Activated naive CD8-positive, alpha-beta T cell treated with anti-CD3 and anti-CD28 coated beads, Interleukin-2, amount 10 ng/mL, durations not matched to agents 7 days and 5 days (primary cell): ENCODE measurements at regions not wholly inside any gene's neighbourhood (a gene's known extent, or its start where the extent isn't known, plus 50 kb on each side); places are given as distances from the start of the nearest gene placed in this dataset.

Experiments used
- ATAC-seq: fragments of 150-1000 bp; cut with Tn5 transposase; one replicate; pipeline ENCODE4 v1.10.0; 2021; ENCODE audit warnings: low read depth, moderate library complexity
- POLR2A ChIA-PET: fragments of 350-600 bp; sonication (Branson Sonifier 250); formaldehyde crosslinking; loops from one replicate; lab custom pipeline; 2021; ENCODE audit warnings: antibody characterized with exemption; lab: Charles Lee
- DNase-seq: peaks from one replicate; pipeline ENCODE4 v3.0.0; 2021
- H3K27ac Mint-ChIP-seq: one replicate; pipeline ENCODE4 v1.8.0; 2022; ENCODE audit warnings: mild to moderate bottlenecking, mixed read lengths
- H3K27me3 Mint-ChIP-seq: one replicate; pipeline ENCODE4 v1.8.0; 2022; ENCODE audit warnings: mild to moderate bottlenecking, moderate library complexity, mixed read lengths
- H3K36me3 Mint-ChIP-seq: one replicate; pipeline ENCODE4 v1.8.0; 2021; ENCODE audit warnings: mild to moderate bottlenecking, mixed read lengths
- H3K4me1 Mint-ChIP-seq: one replicate; pipeline ENCODE4 v1.8.0; 2021; ENCODE audit warnings: mixed read lengths
- H3K4me3 Mint-ChIP-seq: one replicate; pipeline ENCODE4 v1.8.0; 2022; ENCODE audit warnings: mild to moderate bottlenecking, moderate library complexity, mixed read lengths
- H3K9me3 Mint-ChIP-seq: one replicate; pipeline ENCODE4 v1.8.0; 2021; ENCODE audit warnings: mixed read lengths

GRCh38 chr9:7892975-7893374 is 93.4 kb upstream of the DMAC1 start:
- ATAC-seq (no peak), DNase-seq (no peak)
- peaks cover 6% of the 10 kb centered on the region for H3K9me3 Mint-ChIP-seq
- no peaks in the 10 kb centered on the region for H3K36me3 Mint-ChIP-seq
- POLR2A ChIA-PET, result no interaction called here
- H3K27ac Mint-ChIP-seq, result no peak overlapping the region
- no peaks in the 10 kb centered on the region for H3K4me1 Mint-ChIP-seq
- peaks cover 3% of the 10 kb centered on the region for H3K27me3 Mint-ChIP-seq
- H3K4me3 Mint-ChIP-seq, result no peak overlapping the region

DNA sequence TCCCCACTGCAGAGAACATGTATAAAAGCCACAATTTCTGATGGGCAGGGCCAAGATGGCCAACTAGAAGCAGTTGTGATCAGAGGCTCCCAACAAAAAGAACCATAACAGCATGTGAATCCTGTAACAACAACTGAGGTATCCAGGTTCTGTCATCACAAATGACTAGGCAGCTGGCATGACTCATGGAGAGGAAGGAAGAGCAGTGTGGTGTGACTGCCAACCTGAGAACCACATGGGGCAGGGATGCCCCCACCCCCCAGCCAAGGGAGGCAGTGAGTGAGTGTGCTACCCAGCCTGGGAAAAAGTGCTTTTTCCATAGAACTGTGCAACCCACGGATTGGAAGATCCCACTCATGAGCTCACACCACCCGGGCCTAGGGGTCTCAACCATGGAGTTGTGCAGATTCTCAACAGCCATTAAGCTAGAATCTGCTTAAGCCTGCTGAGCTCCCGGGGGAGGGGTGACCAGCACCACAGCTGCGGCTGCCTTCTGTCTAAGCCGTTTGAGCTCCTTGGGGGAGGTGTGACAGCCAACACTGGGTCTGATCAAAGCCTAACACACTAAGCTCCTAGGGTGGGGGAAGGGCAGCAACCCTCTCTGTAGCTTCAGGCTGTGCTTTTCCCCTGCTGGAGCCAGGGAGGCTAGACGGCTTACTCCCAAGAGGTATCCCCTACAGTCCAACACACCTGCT is 80.1 kb upstream of the DMAC1 start:
- DNase-seq (peak; percentile 48), ATAC-seq (peak; percentile 90)
- H3K9me3 Mint-ChIP-seq, result peaks cover 34% of the 10 kb centered on the region
- peak overlapping the region; percentile 67 for H3K27ac Mint-ChIP-seq
- H3K4me3 Mint-ChIP-seq, result no peak overlapping the region
- peaks cover 12% of the 10 kb centered on the region for H3K36me3 Mint-ChIP-seq
- POLR2A ChIA-PET, result interaction anchor here (0.8 kb wide), 1 partner anchor 33 kb away, joined by 3 read pairs; no protein-coding TSS in a partner anchor
- H3K4me1 Mint-ChIP-seq, result peaks cover 9% of the 10 kb centered on the region
- H3K27me3 Mint-ChIP-seq, result no peaks in the 10 kb centered on the region

DNA sequence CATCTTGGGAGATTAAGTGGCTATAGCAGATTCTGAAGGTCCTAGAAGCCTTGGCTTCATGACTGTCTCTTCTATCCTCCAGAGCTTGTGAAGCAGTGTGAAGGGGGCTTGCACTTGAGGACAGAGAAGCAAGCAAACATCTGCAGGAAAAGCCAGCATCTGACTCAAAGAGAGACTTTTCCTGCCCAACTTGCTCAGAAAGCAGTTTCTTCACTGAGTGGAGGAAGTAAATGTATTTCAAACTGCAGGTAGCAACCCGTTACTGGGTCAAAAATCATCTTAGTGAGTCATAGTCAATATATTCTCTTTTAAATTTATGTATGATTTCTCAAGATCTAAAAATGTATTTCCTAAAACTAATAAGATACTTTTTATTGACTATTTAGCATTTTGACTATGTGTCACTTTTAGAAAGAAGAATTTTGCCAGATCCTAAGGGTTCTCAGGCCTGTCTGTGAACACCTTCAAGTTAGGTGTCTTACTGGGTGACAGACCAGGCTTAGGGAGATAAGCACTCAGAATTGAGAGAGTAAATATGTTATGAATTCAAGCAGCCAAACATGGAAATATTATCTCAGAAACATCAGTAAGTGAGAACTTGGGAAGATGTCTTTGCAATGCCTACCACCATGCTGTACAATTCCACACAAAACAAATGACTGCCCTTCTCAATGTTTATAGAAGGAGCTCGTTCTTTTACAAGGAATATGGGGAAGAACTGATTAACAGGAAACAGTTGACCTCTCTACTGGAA is 72.6 kb upstream of the DMAC1 start:
- Mint-ChIP-seq H3K36me3 (no peaks in the 10 kb centered on the region), H3K4me3 (no peak overlapping the region), H3K9me3 (peaks cover 14% of the 10 kb centered on the region), H3K4me1 (no peaks in the 10 kb centered on the region), H3K27ac (no peak overlapping the region), H3K27me3 (no peaks in the 10 kb centered on the region)
- POLR2A ChIA-PET, result no interaction called here
- DNase-seq (no peak), ATAC-seq (no peak)

- H3K27me3 Mint-ChIP-seq, result no peaks in the 10 kb centered on the region
- no peak for ATAC-seq
- H3K4me3 Mint-ChIP-seq, result no peak overlapping the region
- no peak overlapping the region for H3K27ac Mint-ChIP-seq
- no peaks in the 10 kb centered on the region for H3K4me1 Mint-ChIP-seq
- no peaks in the 10 kb centered on the region for H3K36me3 Mint-ChIP-seq
- peaks cover 5% of the 10 kb centered on the region for H3K9me3 Mint-ChIP-seq
- no peak for DNase-seq
- POLR2A ChIA-PET, result no interaction called here
Observed at GRCh38 chr9:7869340-7869739, 69.8 kb upstream of the DMAC1 start.

GRCh38 chr9:7862170-7862569 is 62.6 kb upstream of the DMAC1 start:
- POLR2A ChIA-PET, result no interaction called here
- no peak for ATAC-seq
- no peak overlapping the region for H3K27ac Mint-ChIP-seq
- peaks cover 2% of the 10 kb centered on the region for H3K36me3 Mint-ChIP-seq
- no peak overlapping the region for H3K4me3 Mint-ChIP-seq
- H3K9me3 Mint-ChIP-seq, result peaks cover 8% of the 10 kb centered on the region
- no peak for DNase-seq
- no peaks in the 10 kb centered on the region for H3K27me3 Mint-ChIP-seq
- H3K4me1 Mint-ChIP-seq, result no peaks in the 10 kb centered on the region

- H3K27ac Mint-ChIP-seq, result no peak overlapping the region
- DNase-seq (no peak), ATAC-seq (no peak)
- peaks cover 2% of the 10 kb centered on the region for H3K36me3 Mint-ChIP-seq
- no peak overlapping the region for H3K4me3 Mint-ChIP-seq
- POLR2A ChIA-PET, result no interaction called here
- peaks cover 8% of the 10 kb centered on the region for H3K9me3 Mint-ChIP-seq
- no peaks in the 10 kb centered on the region for H3K27me3 Mint-ChIP-seq
- no peaks in the 10 kb centered on the region for H3K4me1 Mint-ChIP-seq
Observed at GRCh38 chr9:7861086-7861485, 61.5 kb upstream of the DMAC1 start.

GRCh38 chr9:7860335-7860709 is 60.7 kb upstream of the DMAC1 start:
- Mint-ChIP-seq H3K27me3 (no peaks in the 10 kb centered on the region), H3K27ac (no peak overlapping the region), H3K9me3 (peaks cover 6% of the 10 kb centered on the region), H3K36me3 (peaks cover 2% of the 10 kb centered on the region), H3K4me1 (no peaks in the 10 kb centered on the region), H3K4me3 (no peak overlapping the region)
- ATAC-seq, result no peak
- no peak for DNase-seq
- POLR2A ChIA-PET, result no interaction called here

DNA sequence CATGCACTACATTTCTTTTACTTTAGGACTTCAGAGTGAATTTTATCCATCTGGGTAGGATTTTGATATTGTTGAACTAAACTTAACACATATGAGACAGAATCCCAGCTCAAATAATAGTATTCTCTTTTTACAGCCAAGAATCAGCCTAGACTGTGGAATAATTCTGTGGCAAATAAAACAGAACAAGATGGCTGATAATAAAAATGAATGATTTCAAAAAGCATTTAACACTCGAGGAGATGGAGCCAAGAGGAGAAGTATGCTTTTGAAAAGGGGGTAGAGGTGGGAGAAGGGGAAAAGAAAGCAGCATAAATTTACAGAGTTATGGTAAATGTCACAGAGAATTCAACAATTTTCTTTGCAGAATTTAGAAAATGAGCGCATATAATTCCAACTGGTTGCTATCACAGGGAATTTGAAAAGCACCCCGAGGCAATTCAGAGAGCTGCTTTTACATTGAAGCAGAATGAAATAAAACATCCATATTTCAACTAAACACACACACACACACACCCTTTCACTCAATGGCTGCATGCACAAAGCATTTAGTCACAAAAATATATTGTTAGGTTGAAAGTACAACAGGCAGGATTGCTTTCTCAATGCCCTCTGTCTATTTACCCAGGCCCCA is 60.2 kb upstream of the DMAC1 start:
- no peak overlapping the region for H3K27ac Mint-ChIP-seq
- ATAC-seq (no peak), DNase-seq (no peak)
- POLR2A ChIA-PET, result no interaction called here
- peaks cover 2% of the 10 kb centered on the region for H3K36me3 Mint-ChIP-seq
- H3K4me3 Mint-ChIP-seq, result no peak overlapping the region
- H3K4me1 Mint-ChIP-seq, result no peaks in the 10 kb centered on the region
- H3K27me3 Mint-ChIP-seq, result no peaks in the 10 kb centered on the region
- peaks cover 4% of the 10 kb centered on the region for H3K9me3 Mint-ChIP-seq

- H3K36me3 Mint-ChIP-seq, result peaks cover 2% of the 10 kb centered on the region
- no peak overlapping the region for H3K27ac Mint-ChIP-seq
- POLR2A ChIA-PET, result no interaction called here
- H3K4me1 Mint-ChIP-seq, result no peaks in the 10 kb centered on the region
- H3K4me3 Mint-ChIP-seq, result no peak overlapping the region
- ATAC-seq (no peak), DNase-seq (no peak)
- peaks cover 4% of the 10 kb centered on the region for H3K9me3 Mint-ChIP-seq
- H3K27me3 Mint-ChIP-seq, result no peaks in the 10 kb centered on the region
Observed at GRCh38 chr9:7858166-7858565, 58.6 kb upstream of the DMAC1 start.

GRCh38 chr9:7854763-7855162 is 55.2 kb upstream of the DMAC1 start:
- H3K36me3 Mint-ChIP-seq, result peaks cover 3% of the 10 kb centered on the region
- POLR2A ChIA-PET, result no interaction called here
- no peaks in the 10 kb centered on the region for H3K4me1 Mint-ChIP-seq
- H3K4me3 Mint-ChIP-seq, result no peak overlapping the region
- no peak for DNase-seq
- ATAC-seq, result no peak
- no peaks in the 10 kb centered on the region for H3K27me3 Mint-ChIP-seq
- H3K27ac Mint-ChIP-seq, result no peak overlapping the region
- peaks cover 5% of the 10 kb centered on the region for H3K9me3 Mint-ChIP-seq
